Neural cell (in vitro differentiated cells): ENCODE measurements at regions not wholly inside any gene's neighbourhood (a gene's known extent, or its start where the extent isn't known, plus 50 kb on each side); places are given as distances from the start of the nearest gene placed in this dataset.
"Not testable (repeated sequence)": the region's sequence is repeated elsewhere in the genome, so short reads cannot be mapped to it uniquely, and the experiment has no call there.

Experiments
- H2AFZ ChIP-seq: fragments of 200-600, 300-800 bp; sonication (generic), shearing (Covaris generic); 2 replicates; pipeline ENCODE4 v1.6.0; 2014; ENCODE audit warnings: low read depth, mild to moderate bottlenecking, antibody characterized with exemption, low read length, moderate library complexity
- H3F3A ChIP-seq: fragments of 200-600 bp; shearing (Covaris generic); 2 replicates; pipeline ENCODE4 v1.6.1; 2016; ENCODE audit warnings: mild to moderate bottlenecking, moderate library complexity, mixed read lengths, antibody characterized with exemption, low read length; ENCODE audit not compliant: insufficient read depth, poor library complexity, severe bottlenecking
- H3K27ac ChIP-seq: fragments of 200-600, 300-800 bp; sonication (generic), shearing (Covaris generic); 2 replicates; pipeline ENCODE4 v1.5.1; 2014; ENCODE audit warnings: mild to moderate bottlenecking, low read length, moderate library complexity
- H3K27me3 ChIP-seq: fragments of 300-800, 200-600 bp; sonication (generic), shearing (Covaris generic); 2 replicates; pipeline ENCODE4 v1.6.0; 2014; ENCODE audit warnings: mild to moderate bottlenecking, low read depth, low read length, moderate library complexity; ENCODE audit not compliant: insufficient read depth
- H3K36me3 ChIP-seq: fragments of 300-800, 200-600 bp; sonication (generic), shearing (Covaris generic); 2 replicates; pipeline ENCODE4 v1.5.1; 2014; ENCODE audit warnings: mild to moderate bottlenecking, antibody characterized with exemption, low read length, moderate library complexity; ENCODE audit not compliant: insufficient read depth
- H3K4me2 ChIP-seq: fragments of 300-800, 200-600 bp; sonication (generic), shearing (Covaris generic); 2 replicates; pipeline ENCODE4 v1.6.0; 2014; ENCODE audit warnings: mild to moderate bottlenecking, low read length
- H3K4me3 ChIP-seq: fragments of 300-800, 200-600 bp; sonication (generic), shearing (Covaris generic); 2 replicates; pipeline ENCODE4 v1.5.1; 2014; ENCODE audit warnings: mild to moderate bottlenecking, low read length, moderate library complexity
- H3K79me2 ChIP-seq: fragments of 200-600 bp; shearing (Covaris generic); replicated peaks from 2 replicates; pipeline ENCODE4 v1.6.0; 2014; ENCODE audit warnings: mild to moderate bottlenecking, low read length, moderate library complexity; ENCODE audit not compliant: insufficient read depth
- H3K9ac ChIP-seq: fragments of 300-800, 200-600 bp; sonication (generic), shearing (Covaris generic); 2 replicates; pipeline ENCODE4 v1.6.1; 2016; ENCODE audit warnings: mild to moderate bottlenecking, low read length, mixed read lengths
- H3K9me2 ChIP-seq: fragments of 200-600 bp; shearing (Covaris generic); 2 replicates; pipeline ENCODE4 v1.6.1; 2016; ENCODE audit warnings: mild to moderate bottlenecking, low read length, mixed read lengths; ENCODE audit not compliant: insufficient read depth
- H3K9me3 ChIP-seq: fragments of 200-600, 300-800 bp; sonication (generic), shearing (Covaris generic); 2 replicates; pipeline ENCODE4 v1.6.1; 2016; ENCODE audit warnings: mild to moderate bottlenecking, mixed run types, low read length, moderate library complexity, mixed read lengths
- H4K20me1 ChIP-seq: fragments of 200-600 bp; shearing (Covaris generic); 2 replicates; pipeline ENCODE4 v1.6.1; 2016; ENCODE audit warnings: mild to moderate bottlenecking, mixed run types; ENCODE audit not compliant: insufficient read depth
- CTCF ChIP-seq: fragments of 450-650 bp; IDR thresholded peaks from 2 replicates; pipeline ENCODE4 v1.5.1; 2014; ENCODE audit warnings: antibody characterized with exemption, mild to moderate bottlenecking, moderate library complexity; ENCODE audit not compliant: poor library complexity, severe bottlenecking
- EP300 ChIP-seq: fragments of 450-650 bp; conservative IDR thresholded peaks from 2 replicates; pipeline ENCODE4 v1.6.1; 2014; ENCODE audit warnings: antibody characterized with exemption, mild to moderate bottlenecking, moderate library complexity; ENCODE audit not compliant: poor library complexity, severe bottlenecking
- EZH2 ChIP-seq: fragments of 200-600, 300-800 bp; shearing (Covaris generic), sonication (generic); IDR thresholded peaks from 2 replicates; pipeline ENCODE4 v1.6.1; 2014; ENCODE audit warnings: antibody characterized with exemption, low read length, borderline replicate concordance, mild to moderate bottlenecking; ENCODE audit not compliant: insufficient read depth, poor library complexity, severe bottlenecking
- MXI1 ChIP-seq: fragments of 450-650 bp; conservative IDR thresholded peaks from 2 replicates; pipeline ENCODE4 v1.6.1; 2014; ENCODE audit warnings: antibody characterized with exemption, mild to moderate bottlenecking; ENCODE audit not compliant: poor library complexity, severe bottlenecking
- RAD21 ChIP-seq: fragments of 450-650 bp; conservative IDR thresholded peaks from 2 replicates; pipeline ENCODE4 v1.6.1; 2014; ENCODE audit warnings: antibody characterized with exemption, mild to moderate bottlenecking, moderate library complexity
- REST ChIP-seq: IDR thresholded peaks from 2 replicates; pipeline ENCODE4 v1.6.1; 2012; ENCODE audit warnings: borderline replicate concordance
- SMC3 ChIP-seq: fragments of 450-650 bp; conservative IDR thresholded peaks from 2 replicates; pipeline ENCODE4 v1.6.1; 2014; ENCODE audit warnings: antibody characterized with exemption, mild to moderate bottlenecking, moderate library complexity; ENCODE audit not compliant: poor library complexity
- TAF1 ChIP-seq: IDR thresholded peaks from 2 replicates; pipeline ENCODE4 v1.6.1; 2012; ENCODE audit warnings: low read depth

GRCh38 chr16:88271776-88272175, 111.0 kb upstream of the ZNF469 start:
- H3K27ac ChIP-seq, H2AFZ ChIP-seq, H4K20me1 ChIP-seq, H3K36me3 ChIP-seq, H3K9me3 ChIP-seq, H3K79me2 ChIP-seq, H3F3A ChIP-seq, H3K4me3 ChIP-seq, H3K9me2 ChIP-seq, H3K27me3 ChIP-seq, H3K4me2 ChIP-seq, H3K9ac ChIP-seq: not testable (repeated sequence)

- H3K4me3 ChIP-seq, H3K9me2 ChIP-seq, H3K9me3 ChIP-seq, H2AFZ ChIP-seq, H3K27ac ChIP-seq, H3K4me2 ChIP-seq, H3K27me3 ChIP-seq, H3K79me2 ChIP-seq, H3F3A ChIP-seq, H4K20me1 ChIP-seq, H3K9ac ChIP-seq, H3K36me3 ChIP-seq: not testable (repeated sequence)
These were observed 110.3 kb upstream of the ZNF469 start for GRCh38 chr16:88272437-88272836.

GRCh38 chr16:88274126-88274750, 108.5 kb upstream of the ZNF469 start:
- not testable (repeated sequence) for H3K4me2 ChIP-seq, H3K36me3 ChIP-seq, H2AFZ ChIP-seq

GRCh38 chr16:88274847-88275246, 107.9 kb upstream of the ZNF469 start:
- no peaks in the 10 kb centered on the region for H3K36me3 ChIP-seq
- H3K4me3 ChIP-seq: no peak overlapping the region
- H3F3A ChIP-seq: no peaks in the 10 kb centered on the region
- H3K4me2 ChIP-seq: no peak overlapping the region
- H3K9me3 ChIP-seq: peaks cover under 1% of the 10 kb centered on the region
- H3K79me2 ChIP-seq: no peaks in the 10 kb centered on the region
- no peak for TF ChIP-seq MXI1
- no peak for TF ChIP-seq REST
- TF ChIP-seq RAD21: no peak
- TF ChIP-seq TAF1: no peak
- no peak for TF ChIP-seq SMC3
- TF ChIP-seq EZH2: no peak
- TF ChIP-seq CTCF: no peak
- no peak for TF ChIP-seq EP300
- H4K20me1 ChIP-seq: no peaks in the 10 kb centered on the region
- no peaks in the 10 kb centered on the region for H3K9me2 ChIP-seq
- no peaks in the 10 kb centered on the region for H3K27me3 ChIP-seq
- no peak overlapping the region for H3K27ac ChIP-seq
- no peak overlapping the region for H2AFZ ChIP-seq
- no peak overlapping the region for H3K9ac ChIP-seq

More at GRCh38 chr16:88274126-88274750, 108.5 kb upstream of the ZNF469 start:
- not testable (repeated sequence) for H3K27me3 ChIP-seq, H3K9me2 ChIP-seq, H3K27ac ChIP-seq, H3K4me3 ChIP-seq, H3K79me2 ChIP-seq, H3K9me3 ChIP-seq, H4K20me1 ChIP-seq, H3K9ac ChIP-seq, H3F3A ChIP-seq

- H3K27ac ChIP-seq, H3K9me3 ChIP-seq, H3K9me2 ChIP-seq, H3K79me2 ChIP-seq, H2AFZ ChIP-seq, H3F3A ChIP-seq, H3K36me3 ChIP-seq, H4K20me1 ChIP-seq, H3K4me3 ChIP-seq, H3K4me2 ChIP-seq, H3K9ac ChIP-seq, H3K27me3 ChIP-seq: not testable (repeated sequence)
These were observed 107.2 kb upstream of the ZNF469 start for GRCh38 chr16:88275336-88276122.
